Stomach (tissue), 8 donors: ENCODE measurements at regions not wholly inside any gene's neighbourhood (a gene's known extent, or its start where the extent isn't known, plus 50 kb on each side); places are given as distances from the start of the nearest gene placed in this dataset.

Experiments
- DNase-seq, 2 donors: peaks; one replicate each; pipeline versions ENCODE4 v3.0.0 to v3.0.0-alpha.2; 2013 to 2019
- H3K27ac ChIP-seq, 5 donors: fragments of 200-600 bp in 4 of 5; sonication (generic) in 4 of 5; one replicate each; pipeline ENCODE4 v1.5.1; 2013 to 2019; ENCODE audit warnings: mild to moderate bottlenecking in 1 of 5, moderate library complexity in 1 of 5
- H3K27me3 ChIP-seq, 3 donors: fragments of 200-600 bp; sonication (generic); one replicate each; pipeline ENCODE4 v1.5.1; 2017 to 2019; ENCODE audit warnings: mixed run types in 1 of 3
- H3K36me3 ChIP-seq, 4 donors: fragments of 200-600 bp; sonication (generic); 1 replicate in 3 of 4; 2 replicates in 1 of 4; pipeline ENCODE4 v1.5.1; 2016 to 2019
- H3K4me1 ChIP-seq, 4 donors: fragments of 200-600 bp; sonication (generic); one replicate each; pipeline ENCODE4 v1.5.1; 2016 to 2019
- H3K4me3 ChIP-seq, 4 donors: fragments of 200-600 bp; sonication (generic) in 3 of 4; one replicate each; pipeline ENCODE4 v1.5.1; 2016 to 2019; ENCODE audit warnings: mild to moderate bottlenecking in 1 of 4
- H3K9me3 ChIP-seq, 4 donors: fragments of 200-600 bp; sonication (generic); one replicate each; pipeline ENCODE4 v1.5.1; 2016 to 2019
- CTCF ChIP-seq, 7 experiments: fragments of 450-650 bp in 4 of 7; fragments of 200-600 bp in 3 of 7; sonication (generic) in 3 of 7; IDR thresholded peaks; one replicate each; pipeline ENCODE4 v1.5.1; 2016 to 2019; ENCODE audit warnings: antibody characterized with exemption in 7 of 7, control low read depth in 2 of 7, mild to moderate bottlenecking in 1 of 7
- EP300 ChIP-seq: sonication (generic); formaldehyde crosslinking; IDR thresholded peaks from one replicate; pipeline ENCODE4 v1.6.1; 2017; ENCODE audit warnings: antibody characterized with exemption
- POLR2A ChIP-seq, 4 donors: fragments of 450-650 bp; IDR thresholded peaks; one replicate each; pipeline ENCODE4 v1.6.1; 2016; ENCODE audit warnings: antibody characterized with exemption in 4 of 4, control low read depth in 2 of 4, mild to moderate bottlenecking in 1 of 4, moderate library complexity in 1 of 4
- POLR2AphosphoS5 ChIP-seq, 3 donors: sonication (generic); formaldehyde crosslinking; IDR thresholded peaks; one replicate each; pipeline ENCODE4 v1.6.1; 2016; ENCODE audit warnings: antibody characterized with exemption in 3 of 3
- WGBS, 5 donors: extraction: QIAGEN DNeasy Blood & Tissue Kit in 3 of 5; methylation state at CpG; one replicate each; pipeline versions ENCODE4 v1.1.5 to v1.1.7; 2013 to 2018; 5-methylcytosine and 5-hydroxymethylcytosine counted together
- intact Hi-C: fragments of 100-400 bp; cut with DNase I; formaldehyde crosslinking; loops from one replicate; pipeline ENCODE4 v1.15.1; 2023; ENCODE audit warnings: low total_unique reads
- donor health status: healthy with polysubstance abuse.
- donor health status: Bipolar disorder and iron deficiency.
- donor health status: healthy.

GRCh38 chr16:52076332-52076731 lies 470.6 kb downstream of the TOX3 start:
- Histone ChIP-seq H3K4me3 (no peak overlapping the region), H3K27ac (no peak overlapping the region), H3K36me3 (no peaks in the 10 kb centered on the region), H3K27me3 (no peaks in the 10 kb centered on the region), H3K4me1 (no peaks in the 10 kb centered on the region), H3K9me3 (no peaks in the 10 kb centered on the region)
- DNase-seq = no peak
- TF ChIP-seq POLR2AphosphoS5 (IDR thresholded peaks at IDR 0.05) (no peak), CTCF (IDR thresholded peaks at IDR 0.05) (no peak), EP300 (no peak), POLR2A (IDR thresholded peaks at IDR 0.05) (no peak)
- 85 to 95% (median 89%) methylated on average over 6 of the region's 6 CpGs for WGBS, 5 donors
- intact Hi-C loops = no loop called here

- intact Hi-C loops = no loop called here
- peaks cover 0 to 17% (median 4%) of the 10 kb centered on the region in 4 donors for H3K4me1 ChIP-seq
- H3K9me3 ChIP-seq = no peaks in the 10 kb centered on the region
- H3K4me3 ChIP-seq = no peak overlapping the region
- DNase-seq = no peak
- whole genome bisulfite sequencing, 5 donors = 84 to 93% (median 90%) methylated on average over 3 of the region's 3 CpGs
- no peaks in the 10 kb centered on the region for H3K36me3 ChIP-seq
- H3K27ac ChIP-seq = no peak overlapping the region
- TF ChIP-seq EP300 (no peak), CTCF (IDR thresholded peaks at IDR 0.05) (no peak), POLR2AphosphoS5 (IDR thresholded peaks at IDR 0.05) (no peak), POLR2A (IDR thresholded peaks at IDR 0.05) (no peak)
- no peaks in the 10 kb centered on the region for H3K27me3 ChIP-seq
Observed at GRCh38 chr16:52074133-52074532, 472.8 kb downstream of the TOX3 start.

GRCh38 chr16:52073024-52073423 lies 473.9 kb downstream of the TOX3 start:
- Histone ChIP-seq H3K9me3 (no peaks in the 10 kb centered on the region), H3K27me3 (no peaks in the 10 kb centered on the region), H3K4me1 (peaks cover 0 to 28% (median 13%) of the 10 kb centered on the region in 4 donors), H3K36me3 (no peaks in the 10 kb centered on the region), H3K27ac (no peak overlapping the region), H3K4me3 (no peak overlapping the region)
- 46 to 86% (median 63%) methylated on average over 3 of the region's 3 CpGs for WGBS, 5 donors
- no peak for TF ChIP-seq POLR2AphosphoS5 (IDR thresholded peaks at IDR 0.05)
- no peak for TF ChIP-seq POLR2A (IDR thresholded peaks at IDR 0.05)
- no peak for TF ChIP-seq EP300
- no peak for TF ChIP-seq CTCF (IDR thresholded peaks at IDR 0.05)
- intact Hi-C loops = no loop called here
- DNase-seq = peak in 1 of 2 donors; percentile 32

GRCh38 chr16:52071101-52071500 lies 475.8 kb downstream of the TOX3 start:
- TF ChIP-seq CTCF (IDR thresholded peaks at IDR 0.05) (no peak), POLR2A (IDR thresholded peaks at IDR 0.05) (no peak), EP300 (no peak), POLR2AphosphoS5 (IDR thresholded peaks at IDR 0.05) (no peak)
- no peaks in the 10 kb centered on the region for H3K36me3 ChIP-seq
- no peak overlapping the region for H3K4me3 ChIP-seq
- H3K9me3 ChIP-seq = no peaks in the 10 kb centered on the region
- no peak overlapping the region for H3K27ac ChIP-seq
- DNase-seq = no peak
- no peaks in the 10 kb centered on the region for H3K27me3 ChIP-seq
- peaks cover 0 to 31% (median 14%) of the 10 kb centered on the region in 4 donors for H3K4me1 ChIP-seq
- WGBS, 5 donors = 54 to 77% (median 61%) methylated on average over 4 of the region's 4 CpGs
- intact Hi-C loops = no loop called here
